GM19328 (cell line): ENCODE measurements at regions not wholly inside any gene's neighbourhood (a gene's known extent, or its start where the extent isn't known, plus 50 kb on each side); places are given as distances from the start of the nearest gene placed in this dataset.

ENCODE experiments used
- ATAC-seq: cut with Tn5 transposase; IDR thresholded peaks from one replicate; pipeline ENCODE4 v1.9.1; 2021; ENCODE audit warnings: mild to moderate bottlenecking, moderate library complexity; ENCODE audit not compliant: unreplicated experiment

DNA sequence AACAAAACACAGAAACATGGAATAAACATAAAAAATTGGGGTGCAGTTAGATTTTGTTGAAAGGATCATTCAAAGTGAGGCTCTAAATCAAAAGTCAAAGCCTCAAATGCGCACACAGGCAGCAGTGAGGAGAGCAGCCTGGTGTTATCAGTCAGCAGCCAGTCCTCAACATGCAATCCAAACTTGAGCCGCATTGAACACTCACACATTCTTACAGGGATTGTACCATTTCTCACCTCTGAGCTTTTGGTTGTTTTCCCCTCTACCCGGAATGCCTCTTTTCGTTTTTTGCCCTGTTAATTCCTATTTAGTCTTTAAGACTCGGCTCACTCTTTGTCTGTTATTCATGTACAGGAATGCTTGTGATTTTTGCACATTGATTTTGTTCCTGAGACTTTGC is 81.1 kb upstream of the PUM3 start:
- ATAC-seq = no peak

DNA sequence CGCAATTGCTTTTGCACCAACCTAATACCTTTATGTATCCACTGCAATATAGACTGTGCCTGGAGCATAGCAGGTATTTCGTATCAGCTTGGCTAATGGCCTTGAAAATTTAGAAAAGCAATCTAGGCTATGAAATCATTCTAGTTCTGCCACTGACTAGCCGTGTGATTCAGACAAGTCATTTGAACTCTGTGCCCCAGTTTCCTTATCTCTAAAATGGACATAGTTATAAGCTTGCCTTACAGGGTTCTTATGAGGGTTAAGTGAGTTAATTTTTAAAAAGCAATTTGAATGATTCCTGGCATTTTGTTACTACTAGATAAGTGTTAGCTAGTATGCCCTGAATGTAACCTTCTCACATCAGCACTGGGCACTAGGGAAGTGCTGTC is 80.5 kb upstream of the PUM3 start:
- no peak for ATAC-seq

DNA sequence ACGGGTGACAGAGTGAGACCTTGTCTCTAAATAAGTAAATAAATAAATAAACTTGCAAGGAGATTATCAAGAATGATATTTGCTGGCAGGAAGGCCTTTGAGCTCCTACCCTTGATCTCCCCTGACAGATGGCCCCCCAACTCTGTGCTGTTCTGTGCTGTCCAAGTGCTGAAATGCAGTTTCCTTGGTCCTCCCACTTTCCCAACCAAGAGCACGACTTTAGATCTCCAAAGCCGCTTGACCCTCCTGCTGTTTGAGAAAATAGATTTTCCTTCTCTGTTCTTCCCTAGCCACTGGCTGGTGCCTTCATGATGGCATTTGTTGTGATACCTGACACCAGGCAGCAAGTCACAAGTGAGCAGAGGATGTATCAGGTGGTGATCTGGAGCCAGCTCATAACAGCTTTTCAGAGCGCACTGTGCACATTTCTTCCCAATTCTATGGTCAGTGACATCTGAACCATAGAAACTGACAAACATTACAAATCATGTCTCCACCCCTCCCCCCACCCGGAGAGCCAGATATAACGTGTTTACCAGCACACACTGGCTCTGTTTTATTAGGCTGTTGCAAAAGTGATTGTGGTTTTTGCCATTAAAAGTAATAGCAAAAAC is 80.0 kb upstream of the PUM3 start:
- no peak for ATAC-seq

DNA sequence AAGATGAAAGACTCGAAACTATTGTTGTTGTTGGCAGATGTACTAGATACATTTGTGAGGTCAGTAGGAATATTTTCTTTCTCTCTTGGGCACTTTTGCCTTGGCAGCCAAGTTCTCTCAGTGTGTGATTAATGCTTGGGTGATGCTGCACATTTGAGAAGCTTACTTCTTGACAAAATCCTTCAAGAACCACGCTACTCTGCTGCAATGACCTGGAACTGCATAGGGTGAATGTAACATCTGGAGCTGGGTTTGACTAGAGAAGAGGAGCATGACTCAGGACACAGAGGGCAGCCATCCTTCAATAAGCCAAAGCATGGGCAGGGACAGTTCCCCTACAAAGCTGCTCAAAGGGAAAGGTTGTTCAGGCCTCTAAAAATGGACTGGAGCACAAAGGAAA is 75.5 kb upstream of the PUM3 start:
- no peak for ATAC-seq

DNA sequence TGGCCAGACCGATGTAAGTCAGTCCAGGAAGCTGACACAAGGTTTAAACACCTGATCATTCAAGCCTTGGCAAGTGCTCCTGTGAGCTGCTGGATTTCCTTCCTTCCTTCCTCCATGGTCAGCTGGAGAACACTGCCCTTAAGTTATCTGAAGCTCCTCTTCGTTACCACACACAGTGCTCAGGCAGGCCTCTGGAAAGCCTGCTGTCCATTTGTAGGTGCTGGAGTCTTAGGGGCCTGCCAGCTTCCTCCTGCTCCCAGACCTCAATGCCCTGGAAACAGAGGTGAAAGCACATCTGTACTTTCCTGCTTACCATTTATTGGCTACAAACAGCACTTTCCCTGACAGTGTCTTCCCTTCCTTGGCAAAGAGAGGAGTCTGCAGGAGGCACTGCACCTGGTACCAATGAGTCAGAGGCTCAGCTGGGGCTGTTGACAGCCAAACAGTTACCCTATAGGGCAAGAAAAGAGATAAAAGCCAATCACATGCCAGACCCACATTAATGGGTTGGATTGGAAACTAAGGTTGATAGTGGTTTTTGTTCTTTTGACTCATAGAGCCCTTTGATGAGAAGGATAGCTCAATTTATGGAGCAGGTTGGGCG is 72.6 kb upstream of the PUM3 start:
- ATAC-seq = no peak

DNA sequence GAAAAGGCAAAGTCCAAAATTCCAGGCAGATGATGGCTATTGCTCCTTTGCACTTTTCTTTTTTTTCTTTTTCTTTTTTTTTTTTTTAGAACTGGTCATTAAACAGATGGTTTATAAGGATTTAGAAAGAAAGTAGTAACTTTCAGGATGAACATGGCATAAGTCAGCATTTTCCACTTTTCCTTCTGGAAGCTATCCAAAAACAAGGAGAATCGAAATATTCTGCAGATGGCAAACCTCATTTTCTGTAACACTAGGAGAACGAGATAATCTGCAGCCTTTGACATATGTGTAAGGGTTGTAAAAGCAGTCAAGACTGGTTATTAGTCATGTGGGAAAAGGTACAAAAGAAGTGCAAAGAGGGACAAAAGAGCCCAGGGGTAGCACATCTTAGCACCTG is 69.1 kb upstream of the PUM3 start:
- no peak for ATAC-seq

DNA sequence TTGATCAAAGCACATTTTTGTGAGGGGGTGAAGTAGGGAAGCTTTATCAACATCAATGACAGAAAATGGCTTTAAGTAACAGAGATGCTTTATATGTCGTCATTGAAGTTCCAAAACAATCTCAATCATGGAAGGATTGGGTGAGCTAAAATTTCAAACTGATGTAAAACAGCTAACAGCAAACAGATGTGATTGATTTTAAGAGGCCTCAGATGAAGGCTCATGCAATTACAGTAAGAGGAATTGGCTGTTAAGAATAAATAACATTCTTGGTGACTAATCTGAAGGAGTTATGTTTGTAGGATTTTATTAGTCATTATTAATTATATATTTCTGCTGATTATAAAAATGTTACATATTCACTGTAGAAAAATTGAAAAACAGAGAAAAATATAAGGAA is 63.5 kb upstream of the PUM3 start:
- no peak for ATAC-seq

DNA sequence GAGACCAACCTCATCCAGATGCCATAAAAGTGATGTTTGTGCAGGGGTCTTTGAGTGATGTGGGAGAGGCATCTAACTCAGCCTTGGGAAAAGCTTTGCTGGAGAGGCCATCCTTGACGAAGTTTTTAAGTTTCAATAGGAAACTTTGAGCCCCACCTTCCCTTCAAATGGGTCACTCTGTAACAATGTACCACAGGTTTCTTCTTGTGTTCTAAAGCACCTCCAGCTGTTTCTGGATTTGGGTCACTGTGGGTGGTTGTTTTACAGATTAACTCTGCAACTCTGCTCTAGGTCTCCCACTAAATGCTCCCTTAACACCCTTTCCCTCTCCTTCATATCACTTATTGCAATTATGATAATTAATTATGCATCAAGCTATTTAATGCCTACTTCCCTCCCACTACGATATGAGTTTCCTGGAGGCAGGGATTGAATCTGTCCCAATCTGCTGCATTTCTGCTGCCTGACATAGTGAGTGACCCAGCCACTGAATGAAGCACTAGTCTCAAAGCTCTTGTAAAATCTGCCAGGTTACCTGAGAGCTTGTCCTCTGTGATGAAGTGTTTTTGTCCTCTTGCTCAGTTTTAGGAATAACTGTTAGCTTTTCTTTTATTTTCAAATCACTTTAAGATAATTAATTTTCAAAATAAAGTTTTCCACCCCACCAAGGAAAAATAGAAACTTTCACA is 60.5 kb upstream of the PUM3 start:
- no peak for ATAC-seq
